Fibroblast of villous mesenchyme (primary cell): ENCODE measurements at regions not wholly inside any gene's neighbourhood (a gene's known extent, or its start where the extent isn't known, plus 50 kb on each side); places are given as distances from the start of the nearest gene placed in this dataset.

Source experiments
- DNase-seq: peaks from one replicate; pipeline ENCODE4 v3.0.0-alpha.2; 2010; ENCODE audit warnings: low read depth
- H3K4me3 ChIP-seq: 2 replicates; pipeline ENCODE4 v1.5.1; 2011; ENCODE audit warnings: low read depth, mild to moderate bottlenecking, low read length
- TF ChIP-seq, protein P1 (sequence below): IDR thresholded peaks from 2 replicates; pipeline ENCODE4 v1.5.1; 2012; ENCODE audit warnings: low read depth, mild to moderate bottlenecking, low read length; ENCODE audit not compliant: insufficient read depth

GRCh38 chr17:5794385-5794784 lies 210.1 kb upstream of the NLRP1 start:
- TF ChIP-seq, protein P1, sequence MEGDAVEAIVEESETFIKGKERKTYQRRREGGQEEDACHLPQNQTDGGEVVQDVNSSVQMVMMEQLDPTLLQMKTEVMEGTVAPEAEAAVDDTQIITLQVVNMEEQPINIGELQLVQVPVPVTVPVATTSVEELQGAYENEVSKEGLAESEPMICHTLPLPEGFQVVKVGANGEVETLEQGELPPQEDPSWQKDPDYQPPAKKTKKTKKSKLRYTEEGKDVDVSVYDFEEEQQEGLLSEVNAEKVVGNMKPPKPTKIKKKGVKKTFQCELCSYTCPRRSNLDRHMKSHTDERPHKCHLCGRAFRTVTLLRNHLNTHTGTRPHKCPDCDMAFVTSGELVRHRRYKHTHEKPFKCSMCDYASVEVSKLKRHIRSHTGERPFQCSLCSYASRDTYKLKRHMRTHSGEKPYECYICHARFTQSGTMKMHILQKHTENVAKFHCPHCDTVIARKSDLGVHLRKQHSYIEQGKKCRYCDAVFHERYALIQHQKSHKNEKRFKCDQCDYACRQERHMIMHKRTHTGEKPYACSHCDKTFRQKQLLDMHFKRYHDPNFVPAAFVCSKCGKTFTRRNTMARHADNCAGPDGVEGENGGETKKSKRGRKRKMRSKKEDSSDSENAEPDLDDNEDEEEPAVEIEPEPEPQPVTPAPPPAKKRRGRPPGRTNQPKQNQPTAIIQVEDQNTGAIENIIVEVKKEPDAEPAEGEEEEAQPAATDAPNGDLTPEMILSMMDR = no peak
- no peak for DNase-seq
- H3K4me3 ChIP-seq = no peak overlapping the region

DNA sequence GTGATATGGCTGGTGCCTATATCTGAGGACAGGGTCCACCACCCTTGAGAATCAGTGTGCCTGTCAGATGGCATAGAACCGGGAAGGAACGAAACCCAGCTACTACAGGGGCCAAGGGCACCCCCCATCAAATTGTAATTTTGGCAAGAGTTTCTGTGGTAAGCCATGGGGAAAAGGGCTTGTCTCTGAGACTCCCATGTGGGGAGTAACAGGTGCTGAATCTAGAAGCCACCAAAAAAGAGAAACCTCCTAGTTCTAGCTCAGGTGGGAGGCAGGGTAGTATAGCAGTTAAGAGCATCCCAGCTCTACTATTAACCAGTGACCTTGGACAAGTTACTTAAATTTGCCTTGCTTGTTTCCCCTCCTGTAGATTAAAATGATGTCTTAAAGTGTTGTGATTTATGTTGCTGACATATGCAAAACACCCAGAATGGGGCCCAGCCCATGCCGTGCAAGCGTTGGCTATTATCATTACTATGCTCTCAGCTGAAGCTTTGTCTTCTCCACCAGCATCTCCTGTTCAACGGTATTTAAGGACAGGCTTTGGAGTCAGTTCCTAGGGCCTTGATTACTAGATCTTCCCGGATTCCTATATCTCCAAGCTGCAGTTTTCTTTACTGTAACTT lies 210.7 kb upstream of the NLRP1 start:
- no peak for DNase-seq
- TF ChIP-seq, protein P1 = no peak
- H3K4me3 ChIP-seq = no peak overlapping the region

DNA sequence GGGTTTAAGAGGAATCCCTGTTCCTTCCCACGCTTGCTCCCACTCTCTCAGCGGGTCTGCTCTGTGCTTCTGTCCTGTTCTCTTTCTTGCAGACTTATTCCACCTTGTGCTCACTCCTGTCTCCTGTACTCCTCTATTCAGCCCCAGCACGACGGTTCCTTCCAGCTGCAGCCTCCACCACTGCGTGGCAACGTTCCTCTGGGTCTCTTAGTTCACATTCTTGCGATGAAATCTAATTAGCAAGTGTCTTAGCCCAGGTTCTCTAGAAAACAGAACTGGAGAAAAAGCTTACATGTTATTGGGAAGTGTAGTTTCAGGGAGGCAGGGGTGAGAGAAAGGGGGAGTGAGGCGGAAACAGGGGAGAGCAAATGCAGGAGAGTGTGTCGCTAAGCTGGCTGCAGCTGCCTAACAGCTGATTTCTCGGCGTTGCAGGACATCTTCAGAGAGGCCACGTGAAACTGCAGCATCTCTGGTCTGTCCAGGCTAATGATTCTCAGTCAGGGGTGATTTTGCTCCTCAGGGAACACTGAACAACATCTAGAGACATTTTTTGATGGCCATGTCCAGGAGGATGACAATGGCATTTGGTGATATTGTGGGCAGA lies 213.2 kb upstream of the NLRP1 start:
- H3K4me3 ChIP-seq = no peak overlapping the region
- TF ChIP-seq, protein P1 = no peak
- no peak for DNase-seq

- TF ChIP-seq, protein P1 = no peak
- no peak overlapping the region for H3K4me3 ChIP-seq
- no peak for DNase-seq
These were observed 213.8 kb upstream of the NLRP1 start for GRCh38 chr17:5798094-5798493.

- DNase-seq = no peak
- no peak overlapping the region for H3K4me3 ChIP-seq
- TF ChIP-seq, protein P1 = no peak
These were observed 215.8 kb upstream of the NLRP1 start for GRCh38 chr17:5800131-5800530.

DNA sequence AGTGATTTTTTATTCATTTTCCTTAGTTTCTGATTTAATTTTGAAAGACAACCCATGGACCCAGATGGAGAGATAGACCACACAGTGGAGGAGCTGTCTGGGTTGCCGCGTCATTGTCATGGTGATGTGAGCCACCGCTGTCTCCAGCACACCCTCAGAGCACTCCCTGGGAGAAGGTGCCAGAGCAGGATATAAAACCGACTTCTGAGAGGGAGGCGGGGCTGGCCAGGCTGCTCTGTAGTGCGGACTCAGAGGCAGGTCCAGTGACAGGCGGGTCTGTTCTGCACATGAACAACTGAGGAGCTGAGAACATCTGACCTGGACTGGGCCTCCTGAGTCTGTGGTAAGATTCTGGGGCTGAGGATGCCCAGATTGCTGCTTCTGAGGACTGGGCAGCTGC lies 216.3 kb upstream of the NLRP1 start:
- H3K4me3 ChIP-seq = no peak overlapping the region
- DNase-seq = no peak
- TF ChIP-seq, protein P1 = no peak

- TF ChIP-seq, protein P1 = no peak
- H3K4me3 ChIP-seq = no peak overlapping the region
- no peak for DNase-seq
These were observed 219.9 kb upstream of the NLRP1 start for GRCh38 chr17:5804251-5804650.
